ENCODE measurements at regions not wholly inside any gene's neighbourhood (a gene's known extent, or its start where the extent isn't known, plus 50 kb on each side); places are given as distances from the start of the nearest gene placed in this dataset.

- TF ChIP-seq ZNF770 (CRISPR knock-in tag; IDR thresholded peaks at IDR 0.05): no peak
- TF ChIP-seq ADNP (CRISPR knock-in tag; IDR thresholded peaks at IDR 0.05): no peak
- peak; percentile 9; the same call in 1 of the 2 replicates for TF ChIP-seq NFKB2 (CRISPR knock-in tag; IDR thresholded peaks at IDR 0.05; ENCODE audit: borderline replicate concordance)
- TF ChIP-seq DMAP1 (CRISPR knock-in tag; IDR thresholded peaks at IDR 0.05): no peak
- no peak for TF ChIP-seq RAD51 (IDR thresholded peaks at IDR 0.05; ENCODE audit: borderline replicate concordance)
- no peak for TF ChIP-seq ZNF354B (CRISPR knock-in tag; IDR thresholded peaks at IDR 0.05)
- no peak for TF ChIP-seq ZNF484 (CRISPR knock-in tag; IDR thresholded peaks at IDR 0.05; ENCODE audit: borderline replicate concordance, low read depth)
- TF ChIP-seq KLF16 (CRISPR knock-in tag; IDR thresholded peaks at IDR 0.05): no peak
- no peak for TF ChIP-seq USF2 (IDR thresholded peaks at IDR 0.05; ENCODE audit: low read depth, low read length)
- TF ChIP-seq USF2 (CRISPR knock-in tag; IDR thresholded peaks at IDR 0.05; ENCODE audit: borderline replicate concordance): no peak
- no peak for TF ChIP-seq ZMYM3 (CRISPR knock-in tag; IDR thresholded peaks at IDR 0.05)
- TF ChIP-seq HNF1A (IDR thresholded peaks at IDR 0.05; ENCODE audit: low read depth): no peak
- no peak for TF ChIP-seq HNF1A (CRISPR knock-in tag; IDR thresholded peaks at IDR 0.05; ENCODE audit: borderline replicate concordance)
- TF ChIP-seq HMGXB3 (CRISPR knock-in tag; IDR thresholded peaks at IDR 0.05; ENCODE audit: borderline replicate concordance): no peak
- TF ChIP-seq MAFK (conservative IDR thresholded peaks at IDR 0.05 in 1 of 2, IDR thresholded peaks at IDR 0.05 in 1 of 2; ENCODE audit: low read length in 2 of 2): no peak
- TF ChIP-seq SMAD1 (CRISPR knock-in tag; IDR thresholded peaks at IDR 0.05; ENCODE audit: borderline replicate concordance, low read depth): no peak
- TF ChIP-seq MBD4 (IDR thresholded peaks at IDR 0.05; ENCODE audit: borderline replicate concordance, low read length): no peak
Measured at GRCh38 chr17:21511363-21512195, 135.4 kb downstream of the KCNJ12 start (continued).

Data from HepG2 (cell line).